HepG2 (cell line): ENCODE measurements at regions not wholly inside any gene's neighbourhood (a gene's known extent, or its start where the extent isn't known, plus 50 kb on each side); places are given as distances from the start of the nearest gene placed in this dataset.

Experiments used
- CREB1 ChIP-seq, 2 experiments: fragments of 450-650 bp in 1 of 2; IDR thresholded peaks; 2 replicates each; pipeline ENCODE4 v1.6.1; 2016 to 2017; ENCODE audit warnings: control low read depth in 1 of 2, mild to moderate bottlenecking in 1 of 2, missing compliant biosample characterization in 1 of 2, missing genetic modification characterization in 1 of 2
- FOXK1 ChIP-seq: sonication (generic); formaldehyde crosslinking; IDR thresholded peaks from 2 replicates; pipeline ENCODE4 v1.4.0; 2020; ENCODE audit warnings: low read depth, missing genetic modification reagents, borderline replicate concordance
- FOXM1 ChIP-seq: sonication (generic); formaldehyde crosslinking; IDR thresholded peaks from 2 replicates; pipeline ENCODE4 v1.5.0; 2020; ENCODE audit warnings: missing genetic modification reagents
- GZF1 ChIP-seq: sonication (generic); formaldehyde crosslinking; IDR thresholded peaks from 2 replicates; pipeline ENCODE4 v1.5.1; 2020; ENCODE audit warnings: mild to moderate bottlenecking, missing genetic modification reagents
- KLF11 ChIP-seq: IDR thresholded peaks from 2 replicates; pipeline ENCODE4 v1.6.1; 2016; ENCODE audit warnings: missing compliant biosample characterization
- MYC ChIP-seq: sonication (generic); formaldehyde crosslinking; IDR thresholded peaks from 2 replicates; pipeline ENCODE4 v1.9.0; 2021; ENCODE audit warnings: missing genetic modification reagents, borderline replicate concordance
- POLR2A ChIP-seq, 2 experiments: IDR thresholded peaks; 2 replicates each; pipeline ENCODE4 v1.6.1; 2011; ENCODE audit warnings: low read depth in 2 of 2, low read length in 2 of 2, mild to moderate bottlenecking in 1 of 2, moderate library complexity in 1 of 2; ENCODE audit not compliant: insufficient read depth in 1 of 2
- SMARCC2 ChIP-seq: fragments of 450-650 bp; IDR thresholded peaks from 2 replicates; pipeline ENCODE4 v1.6.1; 2017; ENCODE audit warnings: antibody characterized with exemption, mild to moderate bottlenecking
- SP2 ChIP-seq: sonication (generic); formaldehyde crosslinking; IDR thresholded peaks from 2 replicates; pipeline ENCODE4 v1.5.1; 2020; ENCODE audit warnings: mild to moderate bottlenecking, missing genetic modification reagents
- ZFX ChIP-seq: sonication (generic); formaldehyde crosslinking; IDR thresholded peaks from 2 replicates; pipeline ENCODE4 v1.4.0; 2020; ENCODE audit warnings: mild to moderate bottlenecking, low read depth, missing genetic modification reagents, moderate library complexity
- ZNF10 ChIP-seq: sonication (generic); formaldehyde crosslinking; IDR thresholded peaks from 2 replicates; pipeline ENCODE4 v1.4.0; 2020; ENCODE audit warnings: mild to moderate bottlenecking, low read depth, missing genetic modification reagents, borderline replicate concordance
- TF ChIP-seq, protein P1 (sequence below): sonication (generic); formaldehyde crosslinking; IDR thresholded peaks from 2 replicates; pipeline ENCODE4 v1.8.1; 2022; ENCODE audit warnings: low read depth, mild to moderate bottlenecking, missing genetic modification reagents

DNA sequence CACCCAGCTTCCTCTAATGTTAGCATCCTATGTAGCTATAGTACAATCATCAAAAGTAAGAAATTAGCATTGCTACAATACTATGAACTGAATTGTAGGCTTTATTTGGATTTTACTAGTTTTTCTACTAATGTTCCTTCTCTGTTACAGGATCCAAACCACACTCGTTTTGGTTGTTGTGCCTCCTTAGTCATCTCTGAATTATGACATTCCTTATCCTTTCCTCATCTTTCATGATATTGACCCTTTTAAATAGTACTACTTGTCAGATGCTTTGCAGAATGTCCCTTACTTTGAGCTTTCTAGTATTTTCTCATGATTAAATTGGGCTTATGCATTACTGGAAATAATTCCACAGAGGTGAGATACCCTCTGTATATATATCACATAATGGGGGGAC lies 265.4 kb downstream of the VPS13C start:
- no peak for TF ChIP-seq SMARCC2
- TF ChIP-seq FOXM1 (CRISPR knock-in tag), result no peak
- TF ChIP-seq POLR2A (IDR thresholded peaks at IDR 0.05; ENCODE audit: insufficient read depth in 1 of 2, low read depth in 2 of 2, low read length in 2 of 2), result no peak
- no peak for TF ChIP-seq FOXK1 (CRISPR knock-in tag)
- TF ChIP-seq CREB1 (IDR thresholded peaks at IDR 0.05), result no peak
- no peak for TF ChIP-seq CREB1 (CRISPR knock-in tag; IDR thresholded peaks at IDR 0.05)
- TF ChIP-seq SP2 (CRISPR knock-in tag), result no peak
- TF ChIP-seq, protein P1, sequence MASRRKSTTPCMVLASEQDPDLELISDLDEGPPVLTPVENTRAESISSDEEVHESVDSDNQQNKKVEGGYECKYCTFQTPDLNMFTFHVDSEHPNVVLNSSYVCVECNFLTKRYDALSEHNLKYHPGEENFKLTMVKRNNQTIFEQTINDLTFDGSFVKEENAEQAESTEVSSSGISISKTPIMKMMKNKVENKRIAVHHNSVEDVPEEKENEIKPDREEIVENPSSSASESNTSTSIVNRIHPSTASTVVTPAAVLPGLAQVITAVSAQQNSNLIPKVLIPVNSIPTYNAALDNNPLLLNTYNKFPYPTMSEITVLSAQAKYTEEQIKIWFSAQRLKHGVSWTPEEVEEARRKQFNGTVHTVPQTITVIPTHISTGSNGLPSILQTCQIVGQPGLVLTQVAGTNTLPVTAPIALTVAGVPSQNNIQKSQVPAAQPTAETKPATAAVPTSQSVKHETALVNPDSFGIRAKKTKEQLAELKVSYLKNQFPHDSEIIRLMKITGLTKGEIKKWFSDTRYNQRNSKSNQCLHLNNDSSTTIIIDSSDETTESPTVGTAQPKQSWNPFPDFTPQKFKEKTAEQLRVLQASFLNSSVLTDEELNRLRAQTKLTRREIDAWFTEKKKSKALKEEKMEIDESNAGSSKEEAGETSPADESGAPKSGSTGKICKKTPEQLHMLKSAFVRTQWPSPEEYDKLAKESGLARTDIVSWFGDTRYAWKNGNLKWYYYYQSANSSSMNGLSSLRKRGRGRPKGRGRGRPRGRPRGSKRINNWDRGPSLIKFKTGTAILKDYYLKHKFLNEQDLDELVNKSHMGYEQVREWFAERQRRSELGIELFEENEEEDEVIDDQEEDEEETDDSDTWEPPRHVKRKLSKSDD (CRISPR knock-in tag), result no peak
- no peak for TF ChIP-seq GZF1
- no peak for TF ChIP-seq ZNF10 (CRISPR knock-in tag)
- no peak for TF ChIP-seq KLF11 (CRISPR knock-in tag)
- no peak for TF ChIP-seq ZFX (CRISPR knock-in tag)
- no peak for TF ChIP-seq MYC
